ENCODE measurements at regions not wholly inside any gene's neighbourhood (a gene's known extent, or its start where the extent isn't known, plus 50 kb on each side); places are given as distances from the start of the nearest gene placed in this dataset.

DNA sequence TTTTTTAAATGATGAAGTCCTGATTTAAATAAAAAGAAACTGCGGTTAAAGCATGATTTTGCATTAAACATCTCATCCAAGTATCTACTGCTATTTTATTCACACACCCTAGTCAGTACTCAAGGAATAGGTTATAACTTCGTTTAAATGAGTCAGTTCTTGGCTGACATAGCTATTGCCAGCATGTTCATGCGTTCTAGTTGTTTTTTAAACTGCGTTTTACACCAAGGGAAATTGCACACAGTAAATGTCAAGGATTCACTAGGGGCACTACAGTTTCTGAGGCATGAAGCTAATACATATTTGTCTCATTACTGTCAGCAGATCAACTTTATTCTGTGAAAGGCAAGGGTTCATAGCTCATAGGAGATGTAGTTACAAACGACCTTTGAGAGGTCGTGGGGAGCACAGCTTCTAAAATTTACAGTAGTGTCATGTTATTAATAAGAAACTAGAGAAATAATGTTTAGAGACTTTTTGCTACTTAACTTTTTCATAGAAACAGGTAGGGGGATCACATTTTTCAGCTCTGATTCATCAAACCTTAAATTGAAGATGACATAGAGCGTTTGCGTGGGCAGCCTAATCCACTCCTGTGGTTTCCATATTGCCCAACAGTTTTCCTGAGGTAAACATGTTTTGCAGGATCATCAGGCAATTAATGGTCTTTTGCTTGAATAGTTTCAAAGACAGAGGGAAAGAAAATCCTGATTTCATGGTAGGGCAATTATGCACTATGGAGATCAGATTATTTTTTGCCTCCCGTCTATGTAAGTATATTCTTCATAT, 2222.7 kb upstream of the WWC1 start:
- DNase-seq (ENCODE audit: low read depth) = no peak

GRCh38 chr5:166073901-166074581, 2217.4 kb upstream of the WWC1 start:
- H3K4me3 ChIP-seq (ENCODE audit: low read depth, low read length) = no peak overlapping the region
- no peak for DNase-seq (ENCODE audit: low read depth)
- TF ChIP-seq CTCF (IDR thresholded peaks at IDR 0.05; ENCODE audit: low read depth, low read length, missing control alignments) = no peak

More for the DNA sequence above, 2222.7 kb upstream of the WWC1 start:
- no peak for TF ChIP-seq CTCF (IDR thresholded peaks at IDR 0.05; ENCODE audit: low read depth, low read length, missing control alignments)
- H3K4me3 ChIP-seq (ENCODE audit: low read depth, low read length) = no peak overlapping the region

GRCh38 chr5:166074582-166075481, 2216.6 kb upstream of the WWC1 start:
- DNase-seq (ENCODE audit: low read depth) = no peak
- H3K4me3 ChIP-seq (ENCODE audit: low read depth, low read length) = no peak overlapping the region
- TF ChIP-seq CTCF (IDR thresholded peaks at IDR 0.05; ENCODE audit: low read depth, low read length, missing control alignments) = no peak

DNA sequence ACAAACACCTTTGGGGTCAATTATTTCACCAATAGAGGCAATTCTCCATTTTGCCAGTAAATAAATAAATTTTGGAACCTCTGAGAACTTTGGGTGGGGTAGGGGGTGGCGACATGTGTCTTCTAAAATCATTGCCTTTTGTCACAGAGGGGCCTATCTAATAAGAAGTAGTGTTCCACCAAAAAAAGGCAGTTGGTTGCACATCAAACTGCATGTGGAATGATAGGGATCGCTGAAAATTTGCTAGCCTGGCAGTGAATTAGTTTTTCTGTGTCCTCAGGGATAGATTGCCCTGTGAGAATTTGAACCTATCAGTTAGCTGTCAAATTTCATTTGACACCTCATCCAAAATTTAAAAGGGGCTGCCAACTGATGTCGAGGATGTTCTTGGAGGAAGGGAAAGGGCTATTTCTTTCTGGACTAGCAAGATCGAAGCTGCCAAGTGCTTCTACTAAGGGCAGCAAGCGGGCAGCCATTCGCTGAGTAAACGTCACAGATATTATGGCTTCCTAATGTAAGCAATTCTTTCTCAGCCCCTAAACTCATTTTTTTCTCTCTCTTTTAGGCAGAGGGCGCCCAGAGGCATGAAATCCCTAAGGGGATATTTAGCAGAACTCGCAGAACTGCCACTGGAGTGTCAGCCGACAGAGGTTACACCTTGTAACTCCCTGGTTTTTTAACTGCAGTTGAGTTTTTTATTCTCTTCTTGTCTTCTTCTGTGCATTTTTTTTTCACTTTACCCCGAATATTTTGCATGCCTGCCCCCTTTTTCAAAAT, 2208.1 kb upstream of the WWC1 start:
- H3K4me3 ChIP-seq (ENCODE audit: low read depth, low read length) = no peak overlapping the region
- no peak for TF ChIP-seq CTCF (IDR thresholded peaks at IDR 0.05; ENCODE audit: low read depth, low read length, missing control alignments)
- DNase-seq (ENCODE audit: low read depth) = no peak

- no peak for TF ChIP-seq CTCF (IDR thresholded peaks at IDR 0.05; ENCODE audit: low read depth, low read length, missing control alignments)
- no peak for DNase-seq (ENCODE audit: low read depth)
Observed at GRCh38 chr5:166086568-166086967, 2204.9 kb upstream of the WWC1 start.

DNA sequence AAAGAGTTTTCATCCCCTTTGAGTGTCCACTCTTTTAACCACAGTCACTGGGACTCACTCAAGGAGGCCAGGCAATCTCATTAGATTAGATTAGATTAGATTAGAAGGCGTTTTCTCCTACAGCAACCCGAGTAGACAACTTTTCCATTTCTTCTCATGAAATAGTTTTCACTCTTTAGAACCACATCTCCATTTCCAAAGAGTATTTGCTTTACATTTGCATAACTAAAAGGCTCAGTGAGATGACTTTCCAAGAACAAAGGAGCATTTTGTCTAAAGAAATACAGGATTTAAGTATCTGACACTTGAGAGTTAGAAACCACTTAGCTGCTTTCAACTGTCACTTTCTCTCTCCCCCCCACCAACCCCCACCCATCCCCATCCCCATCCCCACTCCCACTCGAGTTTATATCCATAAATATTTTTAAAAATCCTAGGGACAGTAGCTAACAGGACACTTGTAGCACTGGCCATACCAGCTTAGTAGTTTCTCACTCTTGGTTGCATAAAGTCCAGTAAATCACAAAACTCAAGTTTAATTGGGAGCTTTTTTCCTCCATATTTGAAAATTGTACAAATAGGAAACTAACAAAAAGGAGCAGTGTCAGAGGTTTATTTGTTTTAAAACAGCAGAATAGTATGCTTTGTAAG, 2202.9 kb upstream of the WWC1 start:
- no peak for DNase-seq (ENCODE audit: low read depth)
- no peak overlapping the region for H3K4me3 ChIP-seq (ENCODE audit: low read depth, low read length)
- no peak for TF ChIP-seq CTCF (IDR thresholded peaks at IDR 0.05; ENCODE audit: low read depth, low read length, missing control alignments)

More at GRCh38 chr5:166086568-166086967, 2204.9 kb upstream of the WWC1 start:
- H3K4me3 ChIP-seq (ENCODE audit: low read depth, low read length) = no peak overlapping the region

All from GM12864 (cell line).